ENCODE measurements at regions not wholly inside any gene's neighbourhood (a gene's known extent, or its start where the extent isn't known, plus 50 kb on each side); places are given as distances from the start of the nearest gene placed in this dataset.

GRCh38 chr7:49099587-49100326, 175.4 kb downstream of the CDC14C start:
- TF ChIP-seq POLR2AphosphoS5 (IDR thresholded peaks at IDR 0.05; ENCODE audit: borderline replicate concordance, low read depth, low read length) (no peak), EZH2 (IDR thresholded peaks at IDR 0.05) (no peak)
